ENCODE measurements at regions not wholly inside any gene's neighbourhood (a gene's known extent, or its start where the extent isn't known, plus 50 kb on each side); places are given as distances from the start of the nearest gene placed in this dataset.
"Not testable (repeated sequence)": the region's sequence is repeated elsewhere in the genome, so short reads cannot be mapped to it uniquely, and the experiment has no call there.

GRCh38 chr2:144004742-144005141, 515.2 kb downstream of the ZEB2 start:
- DNase-seq: no peak

DNA sequence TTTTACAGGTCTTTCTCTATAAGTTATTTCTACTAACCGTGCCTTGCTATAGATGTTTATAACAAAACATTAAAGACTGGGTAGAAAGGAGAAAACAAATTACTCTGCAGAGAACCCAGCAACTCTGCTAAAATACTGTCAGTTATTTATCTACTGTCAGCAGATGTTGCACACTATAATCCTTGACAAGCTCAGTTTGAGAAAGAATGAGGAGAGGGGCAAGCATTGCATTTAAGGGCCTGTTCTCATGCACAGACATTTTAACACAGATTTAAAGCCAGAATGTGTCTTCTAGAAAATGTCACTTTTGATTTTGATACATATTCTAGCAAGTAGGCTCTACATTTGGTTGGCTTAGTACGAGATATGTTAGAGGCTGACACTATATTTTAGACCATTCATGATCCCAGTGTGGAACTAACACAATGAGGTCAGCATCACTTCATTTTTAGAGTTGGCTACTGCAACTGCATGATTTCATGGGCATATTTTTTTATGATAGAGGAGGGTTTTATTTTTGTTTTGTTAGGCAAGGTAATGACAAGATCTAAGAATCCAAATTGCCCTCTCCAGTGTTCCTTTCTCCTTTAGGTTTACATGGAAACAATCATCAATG, 516.4 kb downstream of the ZEB2 start:
- no peak for DNase-seq

DNA sequence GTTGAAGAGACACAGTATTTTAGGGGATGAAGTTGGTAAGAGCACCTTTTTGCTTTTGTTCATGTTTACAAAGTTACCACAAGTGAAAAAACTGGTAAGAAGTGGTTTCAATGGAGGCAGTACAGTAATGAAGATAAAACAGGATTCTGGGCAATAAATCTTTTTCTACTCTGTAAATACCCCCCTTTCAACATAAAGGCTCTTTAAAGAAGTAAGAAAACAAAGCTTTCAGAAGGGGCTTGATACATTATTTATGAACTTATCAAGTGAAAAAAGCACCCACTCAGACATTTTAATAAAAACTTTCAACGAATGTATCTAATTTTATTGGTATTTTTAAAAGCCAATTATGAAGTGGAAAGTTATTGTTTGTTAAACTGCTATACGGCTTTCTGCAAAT, 522.9 kb downstream of the ZEB2 start:
- DNase-seq: no peak

DNA sequence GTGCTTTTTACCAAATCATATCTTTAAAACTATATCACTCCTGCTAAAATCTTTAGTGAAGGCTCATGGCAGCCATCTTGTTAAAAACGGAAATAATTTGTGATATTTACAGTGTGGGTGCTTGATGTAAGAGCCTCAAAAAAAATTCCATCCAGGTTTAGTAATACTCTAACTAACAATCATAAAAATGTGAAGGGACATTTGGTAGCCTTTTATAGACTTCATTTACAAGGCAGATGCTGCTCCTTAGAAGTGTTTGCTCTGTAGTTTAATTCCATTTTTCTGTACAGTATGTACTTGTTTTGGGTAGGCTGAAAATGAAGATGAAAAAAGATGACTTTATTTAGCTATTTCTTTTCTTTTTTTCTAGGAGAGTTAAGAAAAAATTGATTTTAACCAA, 525.0 kb downstream of the ZEB2 start:
- no peak for DNase-seq

DNA sequence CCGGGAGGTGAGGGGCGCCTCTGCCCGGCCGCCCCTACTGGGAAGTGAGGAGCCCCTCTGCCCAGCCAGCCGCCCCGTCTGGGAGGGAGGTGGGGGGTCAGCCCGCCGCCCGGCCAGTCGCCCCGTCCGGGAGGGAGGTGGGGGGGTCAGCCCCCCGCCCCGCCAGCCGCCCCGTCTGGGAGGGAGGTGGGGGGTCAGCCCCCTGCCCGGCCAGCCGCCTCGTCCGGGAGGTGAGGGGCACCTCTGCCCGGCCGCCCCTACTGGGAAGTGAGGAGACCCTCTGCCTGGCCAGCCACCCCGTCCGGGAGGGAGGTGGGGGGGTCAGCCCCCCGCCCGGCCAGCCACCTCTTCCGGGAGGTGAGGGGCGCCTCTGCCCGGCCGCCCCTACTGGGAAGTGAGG, 528.3 kb downstream of the ZEB2 start:
- not testable (repeated sequence) for DNase-seq

DNA sequence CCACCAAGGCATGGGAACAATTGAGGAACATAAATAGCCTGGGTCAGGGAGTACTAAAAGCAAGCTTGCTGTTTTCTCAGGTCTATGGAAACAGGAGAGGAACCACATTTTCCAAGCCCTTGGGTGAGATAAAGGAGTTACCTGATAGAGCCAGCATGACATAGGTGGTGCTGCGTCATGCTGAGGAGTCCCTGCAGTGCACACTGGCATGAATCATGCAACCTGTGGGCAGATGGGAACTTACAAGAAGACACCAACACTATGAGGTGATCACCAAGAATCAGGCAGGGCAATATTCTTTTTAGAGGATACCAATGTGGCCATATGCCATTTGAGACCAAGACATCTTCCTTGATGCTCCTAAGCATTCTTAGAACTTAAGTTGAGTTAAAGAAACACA, 531.8 kb downstream of the ZEB2 start:
- no peak for DNase-seq

GRCh38 chr2:143981428-143981827, 538.5 kb downstream of the ZEB2 start:
- DNase-seq: no peak

- no peak for DNase-seq
Measured at GRCh38 chr2:143977356-143977755, 542.6 kb downstream of the ZEB2 start.

- no peak for DNase-seq
Measured at GRCh38 chr2:143975216-143975615, 544.7 kb downstream of the ZEB2 start.

DNA sequence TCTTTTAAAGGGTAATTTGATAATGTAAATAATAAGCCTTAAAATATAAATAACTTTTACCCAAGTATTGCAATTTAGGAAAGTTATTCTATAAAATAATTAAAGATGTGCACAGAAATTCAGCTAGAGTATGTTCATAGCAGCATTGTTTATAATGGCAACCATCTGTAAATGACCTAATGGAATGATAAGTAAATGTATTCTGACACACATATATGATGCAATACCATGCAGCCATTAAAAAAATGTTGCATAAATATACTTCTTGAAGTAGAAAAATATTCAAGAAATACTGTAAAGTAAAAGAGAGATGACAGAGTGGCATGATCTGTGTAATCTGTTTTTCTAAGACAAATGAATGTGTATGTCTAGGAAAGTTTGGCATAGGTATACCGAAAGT, 545.7 kb downstream of the ZEB2 start:
- DNase-seq: no peak

- no peak for DNase-seq
Measured at GRCh38 chr2:143968860-143969259, 551.1 kb downstream of the ZEB2 start.

- DNase-seq: no peak
Measured at GRCh38 chr2:143968360-143968759, 551.6 kb downstream of the ZEB2 start.

DNA sequence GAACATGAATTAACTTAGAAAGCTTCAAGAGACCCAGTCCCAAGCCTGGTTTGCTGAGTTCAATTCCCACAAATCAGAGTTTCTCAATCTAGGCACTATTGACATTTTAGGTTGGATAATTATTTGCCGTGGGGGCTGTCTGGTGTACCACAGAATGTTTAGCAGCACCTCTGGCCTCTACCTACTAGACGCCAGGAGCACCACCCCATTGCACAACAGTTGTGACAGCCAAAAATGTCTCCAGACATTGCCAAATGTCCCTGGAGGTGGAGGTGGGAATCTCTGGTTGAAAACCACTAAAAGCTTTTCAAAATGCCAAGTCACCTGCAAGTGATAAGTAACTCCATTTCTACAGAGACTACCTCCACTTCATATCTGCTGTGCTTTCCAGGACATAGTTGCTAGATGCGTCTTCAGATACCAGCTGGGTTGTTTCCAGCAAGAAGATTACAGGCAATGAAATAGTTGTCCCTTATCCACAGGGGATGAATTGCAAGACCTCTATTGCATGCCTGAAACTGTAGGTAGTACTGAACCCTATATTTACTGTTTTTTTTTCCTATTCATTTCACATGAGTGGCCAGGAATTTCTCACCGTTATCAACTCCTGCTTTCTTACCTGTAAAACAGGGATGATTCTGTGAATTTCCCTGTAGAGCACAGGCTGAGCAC, 554.3 kb downstream of the ZEB2 start:
- no peak for DNase-seq

- no peak for DNase-seq
Measured at GRCh38 chr2:143964891-143965290, 555.0 kb downstream of the ZEB2 start.

DNA sequence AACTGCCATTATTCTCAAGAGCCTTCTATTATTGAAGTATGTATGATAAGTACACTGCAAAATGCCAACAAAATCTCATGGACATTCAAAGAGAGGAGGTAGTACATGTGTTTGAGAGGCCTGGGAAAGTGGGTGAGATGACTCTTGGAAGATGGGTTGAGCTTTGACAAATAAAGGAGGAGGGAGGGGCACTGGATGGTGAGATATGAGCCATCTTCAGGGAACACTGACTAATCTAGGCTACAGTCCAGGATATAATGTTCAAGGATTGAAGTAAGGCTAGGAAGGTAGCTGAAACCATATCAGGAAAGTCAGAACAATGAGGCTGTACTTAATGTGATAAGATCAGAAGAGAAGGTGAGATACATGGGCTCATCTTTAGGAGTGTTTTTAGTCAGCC, 559.7 kb downstream of the ZEB2 start:
- no peak for DNase-seq

DNA sequence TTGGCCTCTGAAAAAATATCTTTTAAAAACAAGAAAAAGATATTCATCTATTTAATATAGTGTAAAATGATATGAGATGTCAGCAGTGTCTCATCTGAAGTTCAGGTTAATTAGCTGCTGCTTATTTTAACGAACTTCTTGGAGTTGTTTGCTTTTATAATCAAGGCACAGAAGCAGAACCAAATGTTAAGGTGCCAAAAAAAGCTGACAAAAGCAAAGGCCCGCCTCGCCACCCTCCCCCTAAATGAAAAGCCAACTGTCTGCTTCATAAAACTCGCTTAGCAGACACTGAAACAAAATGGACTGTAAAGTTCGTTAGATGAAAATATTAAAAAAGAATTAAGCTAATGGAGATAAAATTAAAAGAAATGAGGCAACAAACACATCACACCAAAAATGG, 562.6 kb downstream of the ZEB2 start:
- DNase-seq: no peak

GRCh38 chr2:143955401-143956065, 564.4 kb downstream of the ZEB2 start:
- DNase-seq: no peak

- no peak for DNase-seq
Measured at GRCh38 chr2:143954844-143955243, 565.1 kb downstream of the ZEB2 start.

- DNase-seq: no peak
Measured at GRCh38 chr2:143954186-143954585, 565.7 kb downstream of the ZEB2 start.

DNA sequence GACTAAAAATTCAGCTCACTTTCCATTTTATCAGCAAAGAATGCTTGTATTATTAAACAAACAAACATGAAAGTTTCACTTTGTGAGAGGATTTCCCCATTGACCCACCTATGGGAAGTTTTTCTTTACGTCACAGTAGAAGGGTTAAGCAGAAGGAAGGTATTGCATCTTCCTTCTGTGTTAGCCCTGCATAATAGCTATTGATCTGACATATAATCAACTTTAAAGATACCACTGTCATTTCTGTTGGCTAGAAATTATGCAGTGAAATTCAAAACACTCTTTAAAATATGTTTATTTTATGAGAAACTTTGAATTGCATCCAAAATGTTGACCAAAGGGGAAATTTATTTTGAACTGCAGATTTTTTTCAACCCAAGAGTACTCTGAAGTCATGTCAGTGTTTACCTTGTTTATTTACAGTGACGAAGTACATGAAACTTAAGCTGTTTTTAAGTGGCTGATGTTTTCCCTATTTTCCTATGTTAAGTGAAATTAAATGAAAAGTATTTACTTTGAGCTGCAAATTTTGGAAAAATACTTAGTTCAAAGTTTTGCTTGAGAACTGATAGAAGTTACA, 566.4 kb downstream of the ZEB2 start:
- no peak for DNase-seq

DNA sequence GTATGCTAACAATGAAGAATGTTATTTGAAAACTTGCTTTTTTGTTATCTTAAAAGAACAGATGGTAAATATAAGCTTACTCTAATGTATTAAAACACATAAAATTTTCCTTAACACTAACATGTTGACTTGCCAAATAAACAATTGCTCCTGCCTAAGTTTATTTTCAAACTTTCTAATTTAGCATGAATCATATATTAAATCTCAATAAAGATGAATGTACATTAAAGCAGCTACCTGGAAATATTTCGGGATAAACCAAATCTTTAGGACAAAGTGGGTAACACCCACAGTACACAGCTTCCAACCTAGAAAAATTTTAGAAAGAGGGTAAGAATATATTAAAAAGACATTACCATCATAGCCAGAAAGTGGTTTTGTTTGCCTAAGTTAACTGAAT, 567.4 kb downstream of the ZEB2 start:
- no peak for DNase-seq

DNA sequence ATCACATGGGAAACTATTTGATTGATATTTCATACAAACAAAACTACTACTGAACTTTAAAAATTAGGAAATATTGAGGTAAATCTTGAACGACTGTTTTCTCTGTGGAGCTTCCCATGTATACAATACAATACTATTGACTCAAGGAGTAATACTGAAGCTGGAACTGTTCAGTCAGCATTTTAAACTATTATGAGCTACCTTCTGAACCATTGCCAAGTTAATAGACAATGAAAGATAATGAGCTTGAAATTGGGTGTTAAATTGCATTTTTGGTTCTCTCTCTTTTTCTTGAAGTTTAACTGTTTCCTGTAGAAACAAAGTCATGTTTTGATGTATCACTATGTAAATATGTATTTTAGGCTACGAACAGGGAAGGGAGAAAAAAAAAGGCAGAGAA, 569.2 kb downstream of the ZEB2 start:
- DNase-seq: no peak

DNA sequence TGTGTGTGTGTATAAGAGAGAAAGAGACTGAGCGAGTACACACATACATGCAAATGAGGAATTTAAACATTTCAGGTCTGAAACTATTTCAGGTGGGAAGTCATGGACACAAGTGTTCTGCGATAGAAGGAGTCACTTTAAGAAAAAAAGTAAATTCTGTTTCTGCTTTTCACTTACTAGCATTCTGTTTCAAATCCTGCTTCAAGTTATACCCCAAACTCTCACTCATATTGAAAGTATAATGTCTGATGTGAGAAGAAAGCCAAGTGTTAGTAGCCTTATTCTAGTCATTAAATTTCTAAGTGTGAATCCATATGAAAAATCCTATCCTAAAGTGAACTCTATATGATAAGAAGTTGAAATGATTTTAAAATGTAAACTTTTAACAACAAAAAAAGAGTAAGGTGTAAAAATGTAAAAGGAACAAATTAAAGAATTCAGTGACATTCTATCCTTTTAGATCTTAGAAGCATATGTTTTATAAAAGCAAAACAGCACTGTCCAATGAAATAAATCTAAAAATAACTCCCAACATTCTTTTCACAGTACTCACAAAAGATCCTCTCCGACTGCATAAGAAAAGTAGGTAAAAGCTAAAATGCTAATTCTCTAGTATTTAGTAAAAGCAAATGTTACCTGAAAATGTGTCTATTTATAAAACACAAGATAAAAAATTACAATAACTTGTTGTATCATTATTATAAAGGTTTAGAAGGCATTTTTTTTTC, 570.6 kb downstream of the ZEB2 start:
- no peak for DNase-seq

DNA sequence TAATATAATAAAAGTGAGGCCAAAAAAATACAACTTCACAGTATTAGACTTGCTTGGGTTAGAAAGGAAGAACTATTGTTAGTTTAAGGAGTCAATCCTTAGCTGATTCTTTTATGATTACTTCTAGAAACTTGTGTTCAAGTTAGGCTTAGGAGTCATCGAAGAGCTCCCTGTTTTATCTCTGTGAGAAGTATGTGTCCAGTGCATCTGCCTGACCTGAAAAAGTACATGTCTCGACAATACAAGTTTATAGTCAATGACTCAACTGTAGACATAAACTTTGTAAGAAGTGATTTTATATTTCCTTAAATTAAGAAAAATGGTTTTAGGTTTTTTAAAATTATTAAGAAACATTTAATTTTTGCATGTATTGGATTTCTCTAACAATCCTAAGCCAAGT, 571.2 kb downstream of the ZEB2 start:
- no peak for DNase-seq
